ENCODE measurements at regions not wholly inside any gene's neighbourhood (a gene's known extent, or its start where the extent isn't known, plus 50 kb on each side); places are given as distances from the start of the nearest gene placed in this dataset.

DNA sequence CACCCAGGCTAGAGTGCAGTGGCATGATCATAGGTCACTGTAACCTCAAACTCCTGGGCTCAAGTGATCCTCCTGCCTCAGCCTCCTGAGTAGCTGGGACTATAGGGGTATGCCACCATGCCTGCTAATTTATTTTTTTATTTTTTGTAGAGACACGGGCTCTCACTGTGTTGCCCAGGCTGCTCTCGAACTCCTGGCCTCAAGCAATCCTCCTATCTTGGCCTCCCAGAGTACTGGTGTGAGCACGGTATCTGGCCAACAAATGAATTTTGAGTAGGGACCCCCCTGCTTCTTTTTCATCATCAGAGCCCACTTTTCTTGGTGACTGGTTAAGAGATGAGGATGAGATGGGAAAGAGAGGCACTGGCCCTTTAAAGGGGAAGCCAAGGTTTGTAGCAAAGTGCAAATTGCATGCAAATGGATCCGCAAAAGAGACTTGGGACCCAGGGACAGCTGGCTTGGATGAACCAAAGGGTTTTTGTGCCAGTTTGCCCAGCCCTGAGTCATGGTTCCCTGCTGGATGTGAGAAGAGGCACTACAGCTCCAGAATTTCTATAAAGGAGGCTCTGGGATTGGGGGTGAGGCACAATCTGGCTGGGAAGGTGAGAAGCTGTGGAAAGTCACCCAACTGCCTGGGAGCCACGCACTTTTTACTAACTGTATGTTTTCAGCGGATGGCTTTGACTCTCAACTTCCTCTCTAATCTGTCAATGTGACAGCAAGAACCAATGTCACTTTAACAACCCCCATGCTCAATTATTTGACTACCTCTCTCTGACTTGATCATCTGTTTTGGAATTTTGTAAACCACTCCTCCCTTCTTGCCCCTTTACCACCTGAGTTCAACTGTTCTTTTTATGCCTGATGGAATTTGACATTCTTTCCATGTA, 58.7 kb upstream of the RNF24 start:
- in situ Hi-C loops (cut with HindIII; ENCODE audit: low pct_unique_long_range_greater_than_20kb, low sequenced_read_pairs) = no loop called here
- DNase-seq (ENCODE audit: low read depth, low spot score) = no peak

DNA sequence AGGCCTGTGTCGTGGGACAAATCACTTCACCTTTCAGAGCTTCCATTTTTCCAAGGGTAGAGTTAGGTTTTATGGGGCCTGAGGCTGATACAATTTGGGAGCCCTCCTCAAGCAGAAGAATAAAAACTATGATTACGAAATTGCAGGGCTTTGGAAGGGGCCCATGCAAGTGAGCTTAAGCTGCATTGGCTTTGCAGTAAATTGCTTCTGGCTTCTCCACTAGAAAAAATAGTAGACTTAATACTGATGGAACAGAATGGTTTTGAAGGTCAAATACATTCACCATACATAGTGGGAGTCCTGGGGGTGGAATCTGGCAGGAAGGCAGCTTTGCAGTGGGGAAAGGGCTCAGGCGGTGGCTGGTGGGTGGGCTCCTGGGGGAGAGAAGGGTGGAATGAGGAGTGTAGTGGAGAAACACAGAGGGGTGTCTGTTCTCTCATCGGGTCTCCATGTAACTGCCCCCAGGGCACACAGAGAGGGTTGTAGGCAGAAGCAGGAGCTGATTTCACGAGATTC, 55.9 kb upstream of the RNF24 start:
- no peak for DNase-seq (ENCODE audit: low read depth, low spot score)
- in situ Hi-C loops (cut with HindIII; ENCODE audit: low pct_unique_long_range_greater_than_20kb, low sequenced_read_pairs) = no loop called here

DNA sequence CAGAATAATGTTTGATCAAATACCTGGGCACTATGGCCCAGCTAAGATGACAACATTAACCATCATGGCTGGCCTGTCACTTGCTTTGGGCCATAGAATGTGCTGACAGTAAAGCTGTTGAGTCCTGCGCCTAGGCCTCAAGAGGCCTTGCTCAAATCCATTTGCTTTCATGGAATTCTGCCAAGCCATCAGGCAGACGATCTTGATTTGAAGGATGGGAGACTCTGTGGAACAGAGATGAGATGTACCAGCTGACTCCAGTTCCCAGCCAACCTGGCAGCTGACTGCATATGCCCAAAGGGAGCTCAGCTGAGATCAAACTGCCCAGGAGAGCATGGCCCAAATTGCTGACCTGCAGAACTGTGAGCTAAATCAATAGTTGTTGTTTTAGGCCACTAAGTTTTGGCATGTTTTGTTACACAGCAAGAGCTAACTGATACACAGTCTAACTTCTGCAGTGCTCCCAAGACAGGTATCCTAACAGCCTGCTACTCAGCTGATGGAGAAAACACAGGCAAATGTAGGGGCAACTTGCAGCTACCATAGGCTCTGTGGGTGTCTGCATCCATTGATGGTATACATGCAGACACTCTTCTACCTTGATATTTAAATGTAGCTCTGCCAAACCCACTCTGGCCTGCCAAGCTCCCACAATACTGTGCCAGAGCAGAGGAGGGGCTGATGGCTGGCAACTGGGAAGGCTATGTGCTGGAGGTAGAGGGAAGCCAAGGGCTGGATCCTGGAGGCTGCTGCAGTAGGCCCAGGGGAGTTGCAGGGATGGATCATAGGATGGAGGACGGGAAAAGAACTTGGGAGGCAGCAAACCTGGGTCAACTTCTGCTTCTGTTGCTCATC, 55.2 kb upstream of the RNF24 start:
- in situ Hi-C loops (cut with HindIII; ENCODE audit: low pct_unique_long_range_greater_than_20kb, low sequenced_read_pairs) = no loop called here
- DNase-seq (ENCODE audit: low read depth, low spot score) = no peak

DNA sequence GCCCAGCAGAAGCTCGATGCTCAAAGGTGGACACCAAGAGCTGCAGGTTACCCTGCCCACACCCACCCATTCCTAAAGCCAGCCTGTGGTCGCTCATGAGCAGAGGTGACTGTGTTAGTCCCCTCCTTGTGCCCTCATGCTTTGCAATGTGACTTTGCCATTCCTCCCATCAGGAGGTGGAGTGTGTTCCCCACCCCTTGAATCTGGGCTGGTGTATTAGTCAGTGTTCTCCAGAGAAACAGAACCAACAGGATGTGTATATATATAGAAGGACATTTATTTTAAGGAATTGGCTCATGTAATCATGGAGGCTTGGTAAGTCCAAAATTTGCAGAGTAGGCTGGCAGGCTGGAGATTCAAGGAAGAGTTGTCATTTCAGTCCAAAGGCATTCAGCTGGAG, 54.4 kb upstream of the RNF24 start:
- no peak for DNase-seq (ENCODE audit: low read depth, low spot score)

DNA sequence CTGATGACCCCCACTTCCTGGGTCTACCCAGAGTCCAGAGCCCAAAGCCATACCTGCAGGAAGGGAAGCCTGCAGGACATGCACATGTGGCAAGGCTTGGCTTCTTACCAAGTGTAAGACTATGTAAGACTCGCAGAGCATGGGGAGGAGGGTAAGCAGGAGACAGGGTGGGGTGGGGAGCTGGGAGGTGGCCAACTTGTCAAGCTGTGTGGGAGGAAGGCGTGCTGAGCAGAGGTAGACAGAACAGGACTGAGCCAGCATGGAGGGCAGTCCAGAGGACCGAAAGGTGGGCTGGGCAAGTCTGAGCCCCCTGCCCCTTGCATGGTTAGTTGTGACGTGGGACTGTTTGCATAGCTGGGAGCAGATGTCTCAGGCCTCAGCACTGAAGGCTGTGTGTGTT, 53.4 kb upstream of the RNF24 start:
- in situ Hi-C loops (cut with HindIII; ENCODE audit: low pct_unique_long_range_greater_than_20kb, low sequenced_read_pairs) = no loop called here
- DNase-seq (ENCODE audit: low read depth, low spot score) = no peak

More for the DNA sequence above, 54.4 kb upstream of the RNF24 start:
- in situ Hi-C loops (cut with HindIII; ENCODE audit: low pct_unique_long_range_greater_than_20kb, low sequenced_read_pairs) = no loop called here

DNA sequence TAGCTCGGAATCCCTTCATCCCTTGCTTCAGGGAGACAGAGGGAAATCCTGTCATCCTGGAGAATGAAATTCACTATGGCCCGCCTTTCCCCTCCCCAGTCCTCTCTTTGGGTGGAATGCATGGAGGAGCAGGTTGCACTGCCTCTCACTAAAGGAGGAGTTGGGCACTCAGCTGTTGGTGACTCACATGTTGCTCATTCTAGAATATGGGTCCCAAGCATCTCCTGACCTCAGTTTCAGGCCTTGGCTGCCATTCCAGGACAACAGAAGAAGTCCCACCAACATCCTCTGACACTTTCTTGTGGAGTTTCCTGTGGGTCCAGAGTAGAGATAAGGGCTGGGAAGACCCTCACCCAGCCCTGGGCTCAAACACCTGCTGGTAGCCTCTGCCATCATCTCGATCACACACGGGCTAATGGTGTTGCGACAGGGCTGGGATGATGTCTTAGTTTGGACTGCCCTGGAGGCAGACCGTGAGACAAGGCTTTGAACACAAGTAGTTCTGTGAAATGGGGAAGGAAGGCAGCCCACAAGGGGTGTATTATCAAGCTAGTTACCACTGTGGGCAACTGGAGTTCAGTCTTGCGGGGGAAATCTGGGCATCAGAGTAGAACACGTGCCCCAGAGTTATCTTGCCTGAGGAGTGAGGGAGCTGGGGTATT, 52.4 kb upstream of the RNF24 start:
- in situ Hi-C loops (cut with HindIII; ENCODE audit: low pct_unique_long_range_greater_than_20kb, low sequenced_read_pairs) = no loop called here
- DNase-seq (ENCODE audit: low read depth, low spot score) = peak; percentile 25

DNA sequence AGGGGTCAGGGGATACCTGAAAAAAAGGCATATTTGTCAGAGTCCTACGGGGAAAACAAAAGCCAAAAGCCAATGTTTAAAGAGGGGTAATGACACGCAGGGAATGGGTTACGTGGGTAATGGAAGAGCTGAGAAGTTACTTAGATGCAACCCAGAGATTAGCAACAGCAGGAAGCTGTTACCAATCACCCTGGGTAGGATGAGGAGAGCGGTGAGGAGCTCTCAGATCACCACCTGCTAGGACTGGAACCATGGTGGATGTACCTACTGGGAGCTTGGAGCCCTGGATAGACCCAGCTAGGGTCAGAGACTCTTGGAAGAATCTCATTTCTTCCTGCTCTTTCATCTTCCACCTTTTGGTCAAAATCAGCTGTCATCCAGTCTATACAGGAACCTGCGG, 51.2 kb upstream of the RNF24 start:
- DNase-seq (ENCODE audit: low read depth, low spot score) = no peak
- in situ Hi-C loops (cut with HindIII; ENCODE audit: low pct_unique_long_range_greater_than_20kb, low sequenced_read_pairs) = no loop called here

DNA sequence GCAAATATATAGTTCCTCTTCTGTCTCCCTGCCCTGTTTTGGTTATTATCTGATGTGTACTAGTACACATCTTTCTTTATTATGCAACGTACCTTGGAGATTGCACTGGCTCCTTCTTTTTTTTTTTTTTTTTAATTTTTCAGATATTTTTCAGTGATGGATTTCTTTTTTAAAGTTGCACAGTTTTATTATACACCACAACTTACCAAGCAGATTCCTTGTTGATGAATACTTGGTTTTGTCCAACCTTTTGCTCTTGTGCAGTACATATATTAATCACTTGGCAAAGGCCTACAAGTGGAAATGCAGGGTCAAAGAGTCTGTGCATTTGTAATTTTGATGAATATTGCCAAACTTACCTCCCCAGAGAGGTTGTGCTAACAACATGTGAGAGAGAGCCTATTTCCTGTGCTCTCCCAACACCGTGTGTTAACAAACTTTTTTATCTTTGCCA, 50.1 kb upstream of the RNF24 start:
- in situ Hi-C loops (cut with HindIII; ENCODE audit: low pct_unique_long_range_greater_than_20kb, low sequenced_read_pairs) = no loop called here
- no peak for DNase-seq (ENCODE audit: low read depth, low spot score)
